Nephron (organoid): ENCODE measurements at regions not wholly inside any gene's neighbourhood (a gene's known extent, or its start where the extent isn't known, plus 50 kb on each side); places are given as distances from the start of the nearest gene placed in this dataset.

Source experiments
- H3K27ac Mint-ChIP-seq, 3 experiments: 2 replicates each; pipeline ENCODE4 v1.8.0; 2020; ENCODE audit warnings: mixed read lengths in 3 of 3, mild to moderate bottlenecking in 2 of 3, moderate library complexity in 1 of 3
- H3K27me3 Mint-ChIP-seq: 2 replicates; pipeline ENCODE4 v1.8.0; 2021; ENCODE audit warnings: low read depth, mild to moderate bottlenecking, moderate library complexity, mixed read lengths
- H3K36me3 Mint-ChIP-seq: 2 replicates; pipeline ENCODE4 v1.8.0; 2020; ENCODE audit warnings: low read depth, mixed read lengths
- H3K4me1 Mint-ChIP-seq: 2 replicates; pipeline ENCODE4 v1.8.0; 2020; ENCODE audit warnings: mixed read lengths
- H3K4me3 Mint-ChIP-seq, 3 experiments: 2 replicates each; pipeline ENCODE4 v1.8.0; 2020; ENCODE audit warnings: mild to moderate bottlenecking in 3 of 3, mixed read lengths in 3 of 3, moderate library complexity in 2 of 3
- H3K9me3 Mint-ChIP-seq: 2 replicates; pipeline ENCODE4 v1.8.0; 2020; ENCODE audit warnings: mixed read lengths
- CTCF ChIP-seq, 3 experiments: fragments of 200-600 bp; sonication (generic); IDR thresholded peaks; one replicate each; pipeline ENCODE4 v1.5.0; 2021; ENCODE audit warnings: antibody characterized with exemption in 3 of 3; ENCODE audit not compliant: unreplicated experiment in 3 of 3

GRCh38 chr12:113633678-113634332 is 162.1 kb upstream of the LHX5 start:
- H3K4me3 Mint-ChIP-seq, result no peak overlapping the region
- no peak overlapping the region for H3K27ac Mint-ChIP-seq
- peaks cover 62% of the 10 kb centered on the region for H3K27me3 Mint-ChIP-seq
- H3K9me3 Mint-ChIP-seq, result peaks cover 18% of the 10 kb centered on the region
- no peak for TF ChIP-seq CTCF (IDR thresholded peaks at IDR 0.05; ENCODE audit: unreplicated experiment in 3 of 3)
- H3K36me3 Mint-ChIP-seq, result no peaks in the 10 kb centered on the region
- H3K4me1 Mint-ChIP-seq, result peaks cover 6% of the 10 kb centered on the region

- H3K4me3 Mint-ChIP-seq, result no peak overlapping the region
- no peaks in the 10 kb centered on the region for H3K4me1 Mint-ChIP-seq
- H3K36me3 Mint-ChIP-seq, result no peaks in the 10 kb centered on the region
- TF ChIP-seq CTCF (IDR thresholded peaks at IDR 0.05; ENCODE audit: unreplicated experiment in 3 of 3), result no peak
- H3K27me3 Mint-ChIP-seq, result peaks cover 45% of the 10 kb centered on the region
- no peak overlapping the region for H3K27ac Mint-ChIP-seq
- H3K9me3 Mint-ChIP-seq, result peaks cover 25% of the 10 kb centered on the region
Observed at GRCh38 chr12:113630625-113631024, 159.0 kb upstream of the LHX5 start.

GRCh38 chr12:113625499-113625898 is 153.8 kb upstream of the LHX5 start:
- Mint-ChIP-seq H3K27me3 (peaks cover 46% of the 10 kb centered on the region), H3K4me1 (no peaks in the 10 kb centered on the region), H3K27ac (no peak overlapping the region), H3K36me3 (no peaks in the 10 kb centered on the region), H3K4me3 (no peak overlapping the region), H3K9me3 (peaks cover 20% of the 10 kb centered on the region)
- no peak for TF ChIP-seq CTCF (IDR thresholded peaks at IDR 0.05; ENCODE audit: unreplicated experiment in 3 of 3)

GRCh38 chr12:113622410-113622809 is 150.7 kb upstream of the LHX5 start:
- Mint-ChIP-seq H3K4me3 (no peak overlapping the region), H3K9me3 (peaks cover 6% of the 10 kb centered on the region), H3K36me3 (no peaks in the 10 kb centered on the region), H3K4me1 (no peaks in the 10 kb centered on the region), H3K27ac (no peak overlapping the region), H3K27me3 (peaks cover 52% of the 10 kb centered on the region)
- no peak for TF ChIP-seq CTCF (IDR thresholded peaks at IDR 0.05; ENCODE audit: unreplicated experiment in 3 of 3)

GRCh38 chr12:113620437-113620976 is 148.8 kb upstream of the LHX5 start:
- Mint-ChIP-seq H3K9me3 (peaks cover 3% of the 10 kb centered on the region), H3K4me1 (no peaks in the 10 kb centered on the region), H3K27ac (no peak overlapping the region), H3K4me3 (no peak overlapping the region), H3K36me3 (no peaks in the 10 kb centered on the region), H3K27me3 (peaks cover 65% of the 10 kb centered on the region)
- TF ChIP-seq CTCF (IDR thresholded peaks at IDR 0.05; ENCODE audit: unreplicated experiment in 3 of 3), result no peak

- no peak for TF ChIP-seq CTCF (IDR thresholded peaks at IDR 0.05; ENCODE audit: unreplicated experiment in 3 of 3)
- H3K27ac Mint-ChIP-seq, result no peak overlapping the region
- peaks cover 78% of the 10 kb centered on the region for H3K27me3 Mint-ChIP-seq
- H3K4me3 Mint-ChIP-seq, result no peak overlapping the region
- H3K36me3 Mint-ChIP-seq, result no peaks in the 10 kb centered on the region
- no peaks in the 10 kb centered on the region for H3K4me1 Mint-ChIP-seq
- H3K9me3 Mint-ChIP-seq, result no peaks in the 10 kb centered on the region
Observed at GRCh38 chr12:113619202-113619601, 147.5 kb upstream of the LHX5 start.
